Uterus (tissue), 2 donors: ENCODE measurements at regions not wholly inside any gene's neighbourhood (a gene's known extent, or its start where the extent isn't known, plus 50 kb on each side); places are given as distances from the start of the nearest gene placed in this dataset.

Source experiments
- POLR2A ChIP-seq, 2 donors: fragments of 450-650 bp; IDR thresholded peaks; one replicate each; pipeline ENCODE4 v1.6.1; 2016; ENCODE audit warnings: antibody characterized with exemption in 2 of 2, mild to moderate bottlenecking in 1 of 2, moderate library complexity in 1 of 2
- TF ChIP-seq, protein P1 (sequence below), 4 experiments: fragments of 200-600 bp in 2 of 4; fragments of 450-650 bp in 2 of 4; sonication (generic) in 2 of 4; IDR thresholded peaks; one replicate each; pipeline ENCODE4 v1.5.1; 2016 to 2019; ENCODE audit warnings: antibody characterized with exemption in 4 of 4, mild to moderate bottlenecking in 2 of 4, moderate library complexity in 1 of 4

DNA sequence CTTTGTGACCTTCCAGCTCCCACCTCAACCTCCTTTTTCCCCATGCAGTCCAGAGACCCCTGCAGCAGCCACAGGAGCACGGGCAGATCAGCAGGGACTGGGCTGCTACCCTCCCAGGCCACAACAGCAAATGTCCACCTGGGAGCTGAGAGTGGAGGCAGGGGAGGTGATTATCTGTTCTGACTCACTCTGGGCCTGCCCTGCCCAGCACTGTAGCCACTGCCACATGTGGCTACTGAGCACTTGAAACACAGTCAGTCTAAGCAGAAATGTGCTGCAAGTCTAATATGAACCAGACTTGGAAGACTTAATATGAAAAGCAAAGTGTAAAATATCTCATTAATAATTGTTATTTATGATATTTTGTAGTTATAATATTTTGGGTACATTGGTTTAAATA, 148.9 kb upstream of the VANGL1 start:
- TF ChIP-seq, protein P1, sequence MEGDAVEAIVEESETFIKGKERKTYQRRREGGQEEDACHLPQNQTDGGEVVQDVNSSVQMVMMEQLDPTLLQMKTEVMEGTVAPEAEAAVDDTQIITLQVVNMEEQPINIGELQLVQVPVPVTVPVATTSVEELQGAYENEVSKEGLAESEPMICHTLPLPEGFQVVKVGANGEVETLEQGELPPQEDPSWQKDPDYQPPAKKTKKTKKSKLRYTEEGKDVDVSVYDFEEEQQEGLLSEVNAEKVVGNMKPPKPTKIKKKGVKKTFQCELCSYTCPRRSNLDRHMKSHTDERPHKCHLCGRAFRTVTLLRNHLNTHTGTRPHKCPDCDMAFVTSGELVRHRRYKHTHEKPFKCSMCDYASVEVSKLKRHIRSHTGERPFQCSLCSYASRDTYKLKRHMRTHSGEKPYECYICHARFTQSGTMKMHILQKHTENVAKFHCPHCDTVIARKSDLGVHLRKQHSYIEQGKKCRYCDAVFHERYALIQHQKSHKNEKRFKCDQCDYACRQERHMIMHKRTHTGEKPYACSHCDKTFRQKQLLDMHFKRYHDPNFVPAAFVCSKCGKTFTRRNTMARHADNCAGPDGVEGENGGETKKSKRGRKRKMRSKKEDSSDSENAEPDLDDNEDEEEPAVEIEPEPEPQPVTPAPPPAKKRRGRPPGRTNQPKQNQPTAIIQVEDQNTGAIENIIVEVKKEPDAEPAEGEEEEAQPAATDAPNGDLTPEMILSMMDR (IDR thresholded peaks at IDR 0.05), result no peak
- no peak for TF ChIP-seq POLR2A (IDR thresholded peaks at IDR 0.05)
